ENCODE measurements at regions not wholly inside any gene's neighbourhood (a gene's known extent, or its start where the extent isn't known, plus 50 kb on each side); places are given as distances from the start of the nearest gene placed in this dataset.

DNA sequence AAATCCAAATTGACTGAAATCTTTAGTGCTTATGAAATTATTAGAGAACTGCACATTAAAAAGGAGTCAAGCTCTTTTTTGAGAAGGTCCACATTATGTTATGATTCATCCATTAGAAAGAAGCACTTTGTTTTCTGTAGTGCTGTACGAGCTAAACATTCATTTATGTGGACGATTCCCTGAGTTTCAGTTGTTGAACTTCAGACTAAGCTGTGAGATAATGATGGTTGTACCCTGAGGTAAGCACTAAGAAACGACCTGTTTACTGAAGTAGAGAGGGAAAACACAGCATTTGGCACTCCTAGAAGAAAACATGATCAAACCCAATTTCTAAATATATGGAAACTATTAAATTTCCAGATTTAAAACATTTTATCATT is 67.3 kb upstream of the ATP2B1 start:
- TF ChIP-seq, protein P1, sequence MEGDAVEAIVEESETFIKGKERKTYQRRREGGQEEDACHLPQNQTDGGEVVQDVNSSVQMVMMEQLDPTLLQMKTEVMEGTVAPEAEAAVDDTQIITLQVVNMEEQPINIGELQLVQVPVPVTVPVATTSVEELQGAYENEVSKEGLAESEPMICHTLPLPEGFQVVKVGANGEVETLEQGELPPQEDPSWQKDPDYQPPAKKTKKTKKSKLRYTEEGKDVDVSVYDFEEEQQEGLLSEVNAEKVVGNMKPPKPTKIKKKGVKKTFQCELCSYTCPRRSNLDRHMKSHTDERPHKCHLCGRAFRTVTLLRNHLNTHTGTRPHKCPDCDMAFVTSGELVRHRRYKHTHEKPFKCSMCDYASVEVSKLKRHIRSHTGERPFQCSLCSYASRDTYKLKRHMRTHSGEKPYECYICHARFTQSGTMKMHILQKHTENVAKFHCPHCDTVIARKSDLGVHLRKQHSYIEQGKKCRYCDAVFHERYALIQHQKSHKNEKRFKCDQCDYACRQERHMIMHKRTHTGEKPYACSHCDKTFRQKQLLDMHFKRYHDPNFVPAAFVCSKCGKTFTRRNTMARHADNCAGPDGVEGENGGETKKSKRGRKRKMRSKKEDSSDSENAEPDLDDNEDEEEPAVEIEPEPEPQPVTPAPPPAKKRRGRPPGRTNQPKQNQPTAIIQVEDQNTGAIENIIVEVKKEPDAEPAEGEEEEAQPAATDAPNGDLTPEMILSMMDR (IDR thresholded peaks at IDR 0.05): no peak
- no peak for TF ChIP-seq POLR2A (IDR thresholded peaks at IDR 0.05)
